Transverse colon (tissue), 4 donors: ENCODE measurements at regions not wholly inside any gene's neighbourhood (a gene's known extent, or its start where the extent isn't known, plus 50 kb on each side); places are given as distances from the start of the nearest gene placed in this dataset.

Experiments used
- EP300 ChIP-seq: sonication (generic); formaldehyde crosslinking; IDR thresholded peaks from one replicate; pipeline ENCODE4 v1.6.1; 2017; ENCODE audit warnings: antibody characterized with exemption, low read depth
- POLR2A ChIP-seq: fragments of 450-650 bp; IDR thresholded peaks from one replicate; pipeline ENCODE4 v1.6.1; 2016; ENCODE audit warnings: antibody characterized with exemption, mild to moderate bottlenecking, moderate library complexity
- POLR2AphosphoS5 ChIP-seq, 3 donors: sonication (generic); formaldehyde crosslinking; IDR thresholded peaks; one replicate each; pipeline ENCODE4 v1.6.1; 2016; ENCODE audit warnings: antibody characterized with exemption in 3 of 3
- TF ChIP-seq, protein P1 (sequence below), 5 experiments: fragments of 200-600 bp in 3 of 5; fragments of 450-650 bp in 2 of 5; sonication (generic) in 3 of 5; IDR thresholded peaks; 1 replicate in 2 of 5; 2 replicates in 3 of 5; pipeline ENCODE4 v1.5.1; 2016 to 2017; ENCODE audit warnings: antibody characterized with exemption in 5 of 5, inconsistent platforms in 3 of 5, mild to moderate bottlenecking in 2 of 5, moderate library complexity in 1 of 5

- TF ChIP-seq, protein P1, sequence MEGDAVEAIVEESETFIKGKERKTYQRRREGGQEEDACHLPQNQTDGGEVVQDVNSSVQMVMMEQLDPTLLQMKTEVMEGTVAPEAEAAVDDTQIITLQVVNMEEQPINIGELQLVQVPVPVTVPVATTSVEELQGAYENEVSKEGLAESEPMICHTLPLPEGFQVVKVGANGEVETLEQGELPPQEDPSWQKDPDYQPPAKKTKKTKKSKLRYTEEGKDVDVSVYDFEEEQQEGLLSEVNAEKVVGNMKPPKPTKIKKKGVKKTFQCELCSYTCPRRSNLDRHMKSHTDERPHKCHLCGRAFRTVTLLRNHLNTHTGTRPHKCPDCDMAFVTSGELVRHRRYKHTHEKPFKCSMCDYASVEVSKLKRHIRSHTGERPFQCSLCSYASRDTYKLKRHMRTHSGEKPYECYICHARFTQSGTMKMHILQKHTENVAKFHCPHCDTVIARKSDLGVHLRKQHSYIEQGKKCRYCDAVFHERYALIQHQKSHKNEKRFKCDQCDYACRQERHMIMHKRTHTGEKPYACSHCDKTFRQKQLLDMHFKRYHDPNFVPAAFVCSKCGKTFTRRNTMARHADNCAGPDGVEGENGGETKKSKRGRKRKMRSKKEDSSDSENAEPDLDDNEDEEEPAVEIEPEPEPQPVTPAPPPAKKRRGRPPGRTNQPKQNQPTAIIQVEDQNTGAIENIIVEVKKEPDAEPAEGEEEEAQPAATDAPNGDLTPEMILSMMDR (IDR thresholded peaks at IDR 0.05) = no peak
- TF ChIP-seq POLR2A (no peak), POLR2AphosphoS5 (IDR thresholded peaks at IDR 0.05) (no peak), EP300 (no peak)
Observed at GRCh38 chr12:125295550-125295949, 230.3 kb downstream of the AACS start.
